Spinal cord (tissue), 9 donors: ENCODE measurements at regions not wholly inside any gene's neighbourhood (a gene's known extent, or its start where the extent isn't known, plus 50 kb on each side); places are given as distances from the start of the nearest gene placed in this dataset.
A peak's percentile ranks its signal among the peaks of the same experiment; 100 is the strongest.

Source experiments
- DNase-seq, 6 donors: peaks; one replicate each; pipeline versions ENCODE4 v3.0.0 to v3.0.0-alpha.2; 2013 to 2015; ENCODE audit warnings: low spot score in 6 of 6, low read depth in 4 of 6
- H3K27ac ChIP-seq: one replicate; pipeline ENCODE4 v1.5.1; 2013; ENCODE audit warnings: low read depth, low read length, control low read depth
- H3K27me3 ChIP-seq: one replicate; pipeline ENCODE4 v1.6.1; 2013; ENCODE audit warnings: low read length; ENCODE audit not compliant: control insufficient read depth, insufficient read depth
- H3K36me3 ChIP-seq: one replicate; pipeline ENCODE4 v1.6.1; 2013; ENCODE audit warnings: low read length; ENCODE audit not compliant: control insufficient read depth, insufficient read depth
- H3K4me1 ChIP-seq: one replicate; pipeline ENCODE4 v1.6.1; 2013; ENCODE audit warnings: low read length; ENCODE audit not compliant: control insufficient read depth, insufficient read depth
- H3K4me3 ChIP-seq: one replicate; pipeline ENCODE4 v1.5.1; 2013; ENCODE audit warnings: low read depth, low read length, control low read depth
- H3K9me3 ChIP-seq: one replicate; pipeline ENCODE4 v1.6.1; 2013; ENCODE audit warnings: low read length; ENCODE audit not compliant: control insufficient read depth, insufficient read depth
- WGBS: methylation state at CpG from one replicate; pipeline ENCODE4 v1.1.5; 2013; ENCODE audit warnings: missing lambda C conversion rate; ENCODE audit not compliant: insufficient coverage; 5-methylcytosine and 5-hydroxymethylcytosine counted together
- donor health status: healthy.

DNA sequence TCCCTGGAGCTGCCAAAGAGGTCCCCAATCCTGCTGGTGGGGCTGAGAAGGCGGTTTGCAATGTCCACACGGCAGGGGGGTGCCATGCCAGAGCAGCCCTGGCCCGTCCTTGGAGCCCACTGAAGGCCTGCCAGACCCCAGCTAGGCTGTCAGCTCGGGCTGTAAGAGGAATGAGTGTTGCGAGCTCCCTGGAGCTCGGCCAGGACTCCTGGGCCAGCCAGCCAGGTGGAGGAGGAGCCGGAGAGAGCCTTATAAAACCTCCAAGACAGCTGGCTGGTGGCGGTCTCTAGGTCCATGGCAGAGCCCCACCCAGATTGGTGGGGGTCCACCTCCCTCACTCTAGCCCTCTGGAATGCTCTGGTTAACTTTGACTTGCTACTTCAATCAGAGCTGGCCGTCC is 55.1 kb upstream of the CALN1 start:
- 71% methylated on average over 8 of the region's 9 CpGs for WGBS
- Histone ChIP-seq H3K9me3 (no peaks in the 10 kb centered on the region), H3K27me3 (no peaks in the 10 kb centered on the region), H3K36me3 (no peaks in the 10 kb centered on the region), H3K4me3 (no peak overlapping the region), H3K4me1 (no peaks in the 10 kb centered on the region), H3K27ac (no peak overlapping the region)
- DNase-seq = no peak

DNA sequence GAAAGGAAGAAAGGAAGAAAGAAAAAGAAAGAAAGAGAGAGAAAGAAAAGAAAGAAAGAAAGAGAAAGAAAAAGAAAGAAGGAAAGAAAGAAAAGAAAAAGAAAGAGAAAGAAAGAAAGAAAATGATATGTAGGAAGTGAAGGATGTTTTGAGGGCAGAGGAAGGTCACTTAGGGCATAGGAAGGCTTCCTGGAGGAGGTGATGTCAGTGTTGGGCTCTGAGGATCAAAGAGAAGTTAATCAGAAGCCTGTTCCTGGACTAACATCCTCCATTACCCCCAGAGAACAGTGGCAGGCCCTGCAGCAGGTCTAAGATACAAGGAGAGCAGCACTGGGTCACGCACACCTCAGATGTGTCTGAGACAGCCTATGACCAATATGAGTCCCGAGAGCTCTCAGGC is 54.7 kb upstream of the CALN1 start:
- Histone ChIP-seq H3K9me3 (no peaks in the 10 kb centered on the region), H3K27me3 (no peaks in the 10 kb centered on the region), H3K36me3 (no peaks in the 10 kb centered on the region), H3K4me1 (no peaks in the 10 kb centered on the region), H3K27ac (no peak overlapping the region), H3K4me3 (no peak overlapping the region)
- DNase-seq = no peak
- 88% methylated on average over 2 of the region's 2 CpGs for WGBS

DNA sequence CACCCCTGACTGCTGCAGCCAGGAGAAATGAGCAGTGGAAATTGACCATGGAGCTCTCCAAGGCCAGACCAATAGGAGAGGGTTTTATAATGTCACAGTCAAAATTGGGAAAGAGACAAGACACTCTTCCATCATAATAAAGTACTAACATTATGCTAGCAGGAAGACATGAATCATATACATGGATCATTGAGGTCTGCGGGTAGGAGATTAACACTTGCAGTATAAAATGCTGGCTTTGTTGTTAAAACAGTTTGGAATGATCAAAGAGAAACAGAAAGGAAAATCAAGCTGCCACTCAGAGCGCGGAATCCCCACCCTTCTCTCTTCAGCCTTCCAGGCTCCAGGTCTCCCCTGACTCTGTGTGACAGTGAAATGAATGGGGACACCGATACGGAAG is 53.4 kb upstream of the CALN1 start:
- DNase-seq = peak in 1 of 6 donors; percentile 41
- no peak overlapping the region for H3K4me3 ChIP-seq
- no peaks in the 10 kb centered on the region for H3K27me3 ChIP-seq
- no peaks in the 10 kb centered on the region for H3K9me3 ChIP-seq
- no peaks in the 10 kb centered on the region for H3K36me3 ChIP-seq
- H3K27ac ChIP-seq = no peak overlapping the region
- H3K4me1 ChIP-seq = no peaks in the 10 kb centered on the region
- WGBS = 92% methylated on average over 2 of the region's 5 CpGs

DNA sequence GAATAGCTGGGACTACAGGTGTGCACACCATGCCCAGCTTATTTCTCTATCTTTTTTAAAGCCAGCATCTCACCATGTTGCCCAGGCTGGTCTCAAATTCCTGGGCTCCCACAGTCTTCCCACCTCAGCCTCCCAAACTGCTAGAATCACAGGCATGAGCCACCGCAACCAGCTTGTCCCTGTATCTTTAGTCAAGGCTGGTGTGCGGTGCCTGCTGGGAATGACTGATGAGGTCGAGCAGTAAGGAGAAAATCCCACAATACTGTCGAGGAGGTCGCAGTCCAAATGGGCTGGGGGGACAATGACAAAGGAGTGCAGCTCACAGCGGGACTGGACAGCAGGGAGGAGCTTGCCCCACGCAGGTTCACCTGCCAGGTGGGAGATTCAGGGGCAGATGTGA is 50.2 kb upstream of the CALN1 start:
- no peak overlapping the region for H3K4me3 ChIP-seq
- H3K4me1 ChIP-seq = no peaks in the 10 kb centered on the region
- H3K9me3 ChIP-seq = no peaks in the 10 kb centered on the region
- no peak overlapping the region for H3K27ac ChIP-seq
- DNase-seq = no peak
- H3K36me3 ChIP-seq = no peaks in the 10 kb centered on the region
- WGBS = 81% methylated on average over 6 of the region's 7 CpGs
- H3K27me3 ChIP-seq = no peaks in the 10 kb centered on the region
